HUES64 (cell line): ENCODE measurements at regions not wholly inside any gene's neighbourhood (a gene's known extent, or its start where the extent isn't known, plus 50 kb on each side); places are given as distances from the start of the nearest gene placed in this dataset.
"Not testable (repeated sequence)": the region's sequence is repeated elsewhere in the genome, so short reads cannot be mapped to it uniquely, and the experiment has no call there.

Source experiments
- H3K27ac ChIP-seq: 2 replicates; pipeline ENCODE4 v1.7.0; 2013; ENCODE audit warnings: low read depth, low read length, inconsistent platforms
- H3K27me3 ChIP-seq: 2 replicates; pipeline ENCODE4 v1.6.1; 2013; ENCODE audit warnings: mild to moderate bottlenecking, low read length; ENCODE audit not compliant: insufficient read depth
- H3K36me3 ChIP-seq: 2 replicates; pipeline ENCODE4 v1.6.1; 2013; ENCODE audit warnings: mild to moderate bottlenecking, low read length; ENCODE audit not compliant: insufficient read depth
- H3K4me1 ChIP-seq: 2 replicates; pipeline ENCODE4 v1.6.1; 2013; ENCODE audit warnings: mild to moderate bottlenecking, low read length, moderate library complexity; ENCODE audit not compliant: insufficient read depth
- H3K4me3 ChIP-seq: 2 replicates; pipeline ENCODE4 v1.5.1; 2013; ENCODE audit warnings: mild to moderate bottlenecking, low read length, moderate library complexity
- H3K9ac ChIP-seq: 2 replicates; pipeline ENCODE4 v1.6.1; 2013; ENCODE audit warnings: mild to moderate bottlenecking, low read depth, low read length
- H3K9me3 ChIP-seq: 2 replicates; pipeline ENCODE4 v1.6.1; 2013; ENCODE audit warnings: low read depth, low read length; ENCODE audit not compliant: insufficient read depth
- WGBS: fragments of 150-250, 120-280 bp; methylation state at CpG from one replicate; pipeline ENCODE4 v1.1.7; 2013; ENCODE audit warnings: missing lambda C conversion rate; 5-methylcytosine and 5-hydroxymethylcytosine counted together

DNA sequence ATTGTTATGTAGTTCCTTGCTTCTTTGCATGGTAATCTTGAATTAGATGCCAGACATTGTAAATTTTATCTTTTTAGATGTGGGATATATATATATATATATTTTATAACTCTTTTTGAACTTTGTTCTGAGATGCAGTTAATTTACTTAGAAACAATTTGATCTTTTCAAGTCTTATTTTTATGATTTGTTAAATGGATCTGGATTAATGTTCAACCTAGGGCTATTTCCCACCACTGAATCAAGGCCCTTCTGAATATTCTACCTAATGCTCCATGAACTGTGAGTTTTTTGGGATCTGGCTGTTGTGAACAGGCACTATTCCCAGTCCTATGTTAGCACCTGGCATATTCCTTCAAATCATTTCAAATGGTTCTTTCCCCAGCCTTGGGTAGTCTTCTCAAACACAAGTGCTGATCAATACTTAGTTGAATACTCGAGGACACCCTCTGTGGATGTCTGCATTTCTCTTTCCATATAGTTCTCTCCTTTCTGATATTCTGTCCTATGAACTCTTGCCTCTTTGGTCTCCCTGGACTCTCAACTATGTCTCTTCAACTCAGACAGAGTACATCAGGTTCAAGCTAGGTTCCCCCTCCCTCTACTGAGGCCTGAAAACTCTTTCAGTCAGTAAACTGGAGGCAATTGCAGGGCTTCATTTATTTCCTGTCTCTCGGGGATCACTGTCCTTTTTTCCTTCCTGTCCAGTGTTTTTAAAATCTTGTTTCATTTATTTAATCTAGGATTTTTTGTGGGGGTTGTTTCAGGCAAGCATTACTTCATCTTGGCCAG, 1538.1 kb downstream of the KHDRBS2 start:
- not testable (repeated sequence) for H3K9ac ChIP-seq, H3K27ac ChIP-seq, H3K36me3 ChIP-seq, H3K9me3 ChIP-seq, H3K27me3 ChIP-seq, H3K4me1 ChIP-seq, H3K4me3 ChIP-seq
- WGBS: 79% methylated on average over 2 of the region's 2 CpGs

DNA sequence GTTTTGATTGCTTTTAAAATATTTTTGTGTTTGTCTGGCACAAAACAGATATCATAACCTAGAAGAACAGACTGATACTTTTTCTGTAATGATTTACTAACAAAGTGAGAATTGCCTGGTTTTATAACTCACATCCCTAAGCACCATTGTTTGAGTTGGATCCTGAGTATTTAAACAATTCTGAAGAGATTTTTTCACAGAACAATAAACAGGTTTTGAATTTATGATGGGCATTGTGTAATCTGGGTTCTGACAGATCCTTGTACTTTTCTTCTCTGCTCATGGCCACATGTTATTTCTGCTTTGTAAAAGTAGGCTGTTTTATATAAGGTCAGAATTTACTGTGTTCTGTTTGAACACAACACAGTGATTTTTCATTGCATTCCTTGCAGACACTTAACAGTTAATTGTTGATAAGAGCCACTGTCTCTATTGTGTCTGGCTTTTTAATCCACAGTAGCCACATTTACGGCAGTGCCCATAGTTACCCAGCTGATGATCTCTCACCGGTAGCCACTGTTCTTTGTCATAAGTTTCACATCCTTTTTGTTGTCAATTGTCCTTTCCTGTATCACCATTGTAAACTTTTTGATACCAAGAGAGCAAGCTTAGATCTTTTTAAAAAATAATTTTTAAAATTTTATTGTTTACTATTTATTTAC, 1548.1 kb downstream of the KHDRBS2 start:
- H3K9ac ChIP-seq, H3K9me3 ChIP-seq, H3K27ac ChIP-seq, H3K4me3 ChIP-seq, H3K36me3 ChIP-seq, H3K4me1 ChIP-seq, H3K27me3 ChIP-seq: not testable (repeated sequence)
- WGBS: 94% methylated on average over 2 of the region's 2 CpGs

DNA sequence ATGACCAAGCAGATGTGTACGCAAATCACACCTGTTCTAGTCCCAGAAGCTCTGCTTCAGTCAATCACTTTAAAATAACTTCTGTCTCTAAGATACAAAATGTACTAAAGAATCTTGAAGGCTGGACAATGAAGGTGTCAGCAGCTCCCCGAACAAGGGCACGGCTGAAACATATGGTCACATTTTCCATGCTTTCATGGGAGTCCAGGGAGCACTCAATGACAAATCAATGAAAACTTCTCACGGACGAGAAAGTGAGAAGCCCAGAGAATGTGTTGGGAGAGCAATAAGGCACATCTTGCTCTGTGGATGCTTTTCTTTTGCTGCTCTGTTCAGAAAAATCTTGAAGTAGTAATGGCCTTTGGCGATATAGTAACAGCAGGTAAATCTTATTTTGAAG, 1548.7 kb downstream of the KHDRBS2 start:
- not testable (repeated sequence) for H3K36me3 ChIP-seq, H3K27ac ChIP-seq, H3K9me3 ChIP-seq, H3K27me3 ChIP-seq, H3K4me1 ChIP-seq, H3K9ac ChIP-seq, H3K4me3 ChIP-seq
- WGBS: 91% methylated on average over 6 of the region's 6 CpGs

DNA sequence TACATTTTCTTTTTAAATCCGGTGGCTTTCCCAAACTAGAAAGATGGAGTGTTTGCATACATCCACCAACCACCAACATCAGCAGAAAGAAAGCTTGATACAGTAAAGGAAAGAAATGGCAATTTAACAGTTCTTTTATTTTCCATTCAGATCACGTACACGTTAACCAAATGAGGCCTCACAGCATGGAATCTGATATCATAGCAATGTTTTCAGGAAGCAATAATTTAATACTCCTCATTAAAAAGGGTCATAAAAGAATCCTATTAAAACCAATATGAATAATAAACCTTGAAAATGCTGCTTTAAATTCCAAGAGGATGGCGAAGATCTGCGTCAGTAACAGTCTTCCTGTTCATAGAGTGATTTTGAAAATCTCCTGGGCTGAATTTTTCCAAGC, 1562.1 kb downstream of the KHDRBS2 start:
- not testable (repeated sequence) for H3K9me3 ChIP-seq, H3K4me3 ChIP-seq, H3K4me1 ChIP-seq, H3K27ac ChIP-seq, H3K27me3 ChIP-seq, H3K36me3 ChIP-seq, H3K9ac ChIP-seq
- WGBS: 92% methylated on average over 4 of the region's 5 CpGs

DNA sequence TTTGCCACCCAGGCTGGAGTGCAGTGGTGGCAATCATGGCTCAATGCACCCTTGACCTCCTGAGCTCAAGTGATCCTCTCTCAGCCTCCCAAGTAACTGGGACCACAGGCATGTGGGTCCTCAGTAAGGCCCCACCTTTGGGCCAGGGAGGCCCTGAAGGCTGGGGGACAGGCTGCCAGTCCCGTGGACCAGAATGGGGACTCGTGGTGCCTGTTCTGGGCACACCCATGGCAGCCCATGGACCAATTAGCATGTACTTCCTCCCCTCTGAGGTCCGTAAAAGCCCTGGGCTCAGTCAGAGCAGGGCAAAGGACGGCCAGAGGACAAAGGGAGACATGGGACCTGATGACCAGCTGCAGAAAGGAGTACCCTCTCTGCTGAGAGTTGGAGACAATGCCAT, 1590.8 kb downstream of the KHDRBS2 start:
- Histone ChIP-seq H3K36me3 (no peaks in the 10 kb centered on the region), H3K4me1 (0 out of 2 replicates have a peak, but pooled peaks cover 4% of the 10 kb centered on the region), H3K27ac (no peak overlapping the region), H3K9ac (no peak overlapping the region), H3K9me3 (peaks cover 5% of the 10 kb centered on the region; the same call in 1 of the 2 replicates), H3K4me3 (no peak overlapping the region), H3K27me3 (no peaks in the 10 kb centered on the region)
- 92% methylated on average over 4 of the region's 4 CpGs for WGBS

DNA sequence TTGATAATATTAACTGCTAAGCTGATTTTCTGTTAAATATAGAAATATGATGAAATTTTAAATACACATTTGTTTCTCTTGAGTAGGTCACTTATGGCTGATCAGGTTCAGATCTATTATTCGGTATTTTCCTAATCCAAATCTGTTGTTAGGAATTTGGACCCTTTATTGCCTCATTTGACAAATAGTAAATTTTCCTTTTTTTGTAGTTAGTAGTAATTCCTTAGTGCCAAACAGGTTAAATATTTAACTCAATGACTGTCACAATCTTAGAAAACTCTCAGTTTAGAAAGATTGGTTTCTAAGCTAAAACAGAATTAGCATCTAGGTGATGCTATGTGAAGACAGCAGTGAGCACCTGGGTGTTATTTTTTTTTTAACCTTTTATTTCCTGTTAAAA, 1598.9 kb downstream of the KHDRBS2 start:
- H3K9me3 ChIP-seq: no peaks in the 10 kb centered on the region
- no peak overlapping the region for H3K4me3 ChIP-seq
- 100% methylated on average over 1 of the region's 1 CpG for WGBS
- no peak overlapping the region; the same call in 1 of the 2 replicates for H3K27ac ChIP-seq
- H3K27me3 ChIP-seq: no peaks in the 10 kb centered on the region
- no peaks in the 10 kb centered on the region for H3K36me3 ChIP-seq
- peak overlapping the region; percentile 14; the same call in 1 of the 2 replicates for H3K9ac ChIP-seq
- peaks cover 23% of the 10 kb centered on the region for H3K4me1 ChIP-seq

DNA sequence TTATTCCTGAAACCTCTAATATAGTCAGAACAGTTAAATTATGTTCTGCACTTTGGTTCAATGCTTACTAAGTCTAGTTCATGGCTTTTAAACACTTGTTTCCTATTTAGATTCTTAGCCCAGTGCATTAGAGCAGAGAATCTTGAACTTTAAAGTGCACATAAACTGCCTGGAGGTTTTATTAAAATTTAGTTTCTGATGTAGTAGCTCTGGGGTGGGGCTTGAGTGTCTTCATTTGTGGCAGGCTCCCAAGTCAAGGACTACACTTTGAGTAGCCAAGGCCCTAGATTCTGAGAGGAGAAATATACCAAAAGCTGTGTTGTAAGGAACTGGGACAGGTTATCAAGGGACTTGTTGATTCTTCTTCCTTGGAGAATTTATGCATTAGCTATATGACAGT, 1604.2 kb downstream of the KHDRBS2 start:
- H3K4me3 ChIP-seq: no peak overlapping the region
- no peak overlapping the region for H3K9ac ChIP-seq
- no peaks in the 10 kb centered on the region for H3K36me3 ChIP-seq
- H3K27me3 ChIP-seq: no peaks in the 10 kb centered on the region
- no peaks in the 10 kb centered on the region for H3K9me3 ChIP-seq
- no peak overlapping the region for H3K27ac ChIP-seq
- H3K4me1 ChIP-seq: peaks cover 11% of the 10 kb centered on the region; the same call in 1 of the 2 replicates

DNA sequence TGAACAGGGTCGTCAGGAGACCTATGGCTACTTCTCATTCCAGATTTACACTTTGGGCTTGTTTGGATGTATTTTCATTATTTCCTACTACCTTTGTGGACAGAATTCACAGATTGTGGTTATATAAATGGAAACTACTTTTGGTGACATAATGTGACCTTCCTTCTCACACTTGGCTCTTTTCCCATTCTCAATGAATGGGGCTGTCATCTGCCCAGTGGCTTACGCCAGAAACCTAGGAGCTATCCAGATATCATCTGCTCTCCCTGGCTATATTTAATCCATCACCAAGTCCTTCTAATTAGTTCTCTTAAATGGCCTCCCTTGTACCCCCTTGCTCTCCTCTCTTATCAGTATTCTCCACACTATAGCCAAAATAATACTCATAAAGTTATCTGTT, 1606.8 kb downstream of the KHDRBS2 start:
- peaks cover 6% of the 10 kb centered on the region; the same call in 1 of the 2 replicates for H3K36me3 ChIP-seq
- no peak overlapping the region for H3K27ac ChIP-seq
- H3K27me3 ChIP-seq: no peaks in the 10 kb centered on the region
- no peak overlapping the region for H3K9ac ChIP-seq
- H3K4me1 ChIP-seq: no peaks in the 10 kb centered on the region
- 96% methylated on average over 2 of the region's 2 CpGs for WGBS
- H3K9me3 ChIP-seq: peaks cover 10% of the 10 kb centered on the region
- no peak overlapping the region for H3K4me3 ChIP-seq

DNA sequence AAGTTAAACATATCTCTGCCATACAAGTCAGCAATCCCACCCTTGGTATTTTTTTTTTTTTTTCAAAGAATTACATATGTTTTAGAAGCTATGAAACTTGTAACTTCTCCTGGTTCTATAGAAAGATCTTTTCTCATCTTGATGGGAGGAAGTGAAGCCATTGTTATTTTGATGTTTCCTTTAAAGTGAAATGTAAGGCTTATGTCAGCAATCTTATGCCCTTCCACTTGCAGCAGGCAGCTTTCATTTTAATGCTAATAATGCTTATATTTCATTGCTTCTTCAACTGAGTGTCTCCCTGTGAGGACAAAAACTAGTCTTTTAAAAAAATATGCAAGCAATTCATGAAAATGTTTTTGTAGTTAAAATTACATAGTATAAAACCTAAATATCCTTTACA, 1614.7 kb downstream of the KHDRBS2 start:
- H3K4me3 ChIP-seq: peak overlapping the region; percentile 14; the same call in 1 of the 2 replicates
- H3K4me1 ChIP-seq: peaks cover 31% of the 10 kb centered on the region
- peak overlapping the region; percentile 67 for H3K27ac ChIP-seq
- H3K36me3 ChIP-seq: peaks cover 6% of the 10 kb centered on the region; the same call in 1 of the 2 replicates
- H3K27me3 ChIP-seq: no peaks in the 10 kb centered on the region
- H3K9ac ChIP-seq: no peak overlapping the region
- peaks cover 10% of the 10 kb centered on the region for H3K9me3 ChIP-seq

DNA sequence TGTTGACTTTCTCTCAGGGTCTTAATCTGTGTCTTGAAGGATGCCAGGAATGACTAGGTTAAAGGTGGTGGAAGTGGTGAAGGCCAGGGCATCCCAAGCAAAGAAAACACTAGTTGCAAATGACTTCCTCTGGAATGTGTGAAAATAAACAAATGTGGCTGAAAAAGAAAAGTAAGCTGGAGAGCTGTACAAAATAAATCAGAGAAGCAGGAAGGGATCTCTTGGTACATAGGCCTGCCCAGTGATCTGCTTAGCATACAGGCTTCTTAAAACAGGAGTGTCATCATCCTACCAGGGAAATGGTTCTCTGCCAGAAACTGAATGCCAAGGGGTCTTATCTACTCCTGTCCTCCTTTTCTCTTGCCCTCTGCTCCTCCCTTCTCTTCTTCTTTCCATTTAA, 1616.0 kb downstream of the KHDRBS2 start:
- peaks cover 2% of the 10 kb centered on the region; the same call in 1 of the 2 replicates for H3K36me3 ChIP-seq
- peaks cover 31% of the 10 kb centered on the region for H3K4me1 ChIP-seq
- no peaks in the 10 kb centered on the region for H3K27me3 ChIP-seq
- H3K4me3 ChIP-seq: no peak overlapping the region
- H3K9me3 ChIP-seq: peaks cover 4% of the 10 kb centered on the region; the same call in 1 of the 2 replicates
- H3K27ac ChIP-seq: peak overlapping the region; percentile 67; the same call in 1 of the 2 replicates
- H3K9ac ChIP-seq: no peak overlapping the region

DNA sequence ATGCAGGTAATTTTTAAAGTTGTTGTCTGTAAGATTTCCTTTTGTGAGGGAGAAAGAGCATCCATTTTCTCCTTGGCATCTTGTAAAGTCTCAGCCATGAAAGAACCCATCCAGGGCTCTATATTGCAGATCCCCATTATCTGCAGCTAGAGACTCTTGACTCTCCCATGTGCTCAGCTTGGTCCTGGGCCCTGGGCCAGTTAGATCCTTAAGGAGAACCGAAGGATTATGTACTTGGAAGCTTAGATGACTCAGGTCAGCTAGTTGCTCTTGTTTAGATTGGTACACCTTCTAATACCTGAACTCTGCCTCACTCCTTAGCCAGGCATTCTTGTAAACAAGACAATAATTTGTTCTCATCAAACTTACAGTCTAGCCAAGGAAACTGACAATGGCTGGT, 1617.6 kb downstream of the KHDRBS2 start:
- Histone ChIP-seq H3K4me3 (no peak overlapping the region), H3K9me3 (peaks cover 6% of the 10 kb centered on the region; the same call in 1 of the 2 replicates), H3K27me3 (no peaks in the 10 kb centered on the region), H3K27ac (no peak overlapping the region), H3K4me1 (peaks cover 31% of the 10 kb centered on the region), H3K36me3 (no peaks in the 10 kb centered on the region), H3K9ac (no peak overlapping the region)
- 94% methylated on average over 1 of the region's 1 CpG for WGBS
